ENCODE measurements at regions not wholly inside any gene's neighbourhood (a gene's known extent, or its start where the extent isn't known, plus 50 kb on each side); places are given as distances from the start of the nearest gene placed in this dataset.

DNA sequence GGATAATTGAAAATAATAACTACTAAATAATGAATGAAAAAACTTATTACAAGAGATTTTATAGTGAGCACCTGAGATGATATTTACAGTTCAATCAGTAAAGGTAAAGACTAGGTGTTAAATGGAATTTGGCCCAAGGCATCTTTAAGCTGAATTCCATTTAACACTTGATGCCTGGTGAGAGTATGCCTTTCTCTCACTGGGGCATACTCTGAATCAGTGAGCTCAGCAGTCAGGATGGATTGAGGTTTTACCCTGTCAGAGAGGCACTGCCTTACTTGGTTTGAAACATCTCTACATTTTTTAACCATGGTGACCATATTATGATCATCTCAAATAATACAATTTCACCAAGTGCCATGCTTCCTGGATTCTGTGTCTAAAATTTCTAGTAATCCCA lies 1416.3 kb downstream of the MAT2B start:
- Histone ChIP-seq H3K27me3 (no peaks in the 10 kb centered on the region), H3K27ac (no peak overlapping the region), H3K4me1 (no peaks in the 10 kb centered on the region), H3K4me3 (no peak overlapping the region), H3K36me3 (replicated peaks in 1 of 2; ENCODE audit: insufficient read depth in 1 of 2, low read depth in 2 of 2) (no peaks in the 10 kb centered on the region), H3K9me3 (no peaks in the 10 kb centered on the region)
- DNase-seq, result no peak
- TF ChIP-seq, protein P1, sequence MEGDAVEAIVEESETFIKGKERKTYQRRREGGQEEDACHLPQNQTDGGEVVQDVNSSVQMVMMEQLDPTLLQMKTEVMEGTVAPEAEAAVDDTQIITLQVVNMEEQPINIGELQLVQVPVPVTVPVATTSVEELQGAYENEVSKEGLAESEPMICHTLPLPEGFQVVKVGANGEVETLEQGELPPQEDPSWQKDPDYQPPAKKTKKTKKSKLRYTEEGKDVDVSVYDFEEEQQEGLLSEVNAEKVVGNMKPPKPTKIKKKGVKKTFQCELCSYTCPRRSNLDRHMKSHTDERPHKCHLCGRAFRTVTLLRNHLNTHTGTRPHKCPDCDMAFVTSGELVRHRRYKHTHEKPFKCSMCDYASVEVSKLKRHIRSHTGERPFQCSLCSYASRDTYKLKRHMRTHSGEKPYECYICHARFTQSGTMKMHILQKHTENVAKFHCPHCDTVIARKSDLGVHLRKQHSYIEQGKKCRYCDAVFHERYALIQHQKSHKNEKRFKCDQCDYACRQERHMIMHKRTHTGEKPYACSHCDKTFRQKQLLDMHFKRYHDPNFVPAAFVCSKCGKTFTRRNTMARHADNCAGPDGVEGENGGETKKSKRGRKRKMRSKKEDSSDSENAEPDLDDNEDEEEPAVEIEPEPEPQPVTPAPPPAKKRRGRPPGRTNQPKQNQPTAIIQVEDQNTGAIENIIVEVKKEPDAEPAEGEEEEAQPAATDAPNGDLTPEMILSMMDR (IDR thresholded peaks at IDR 0.05), result no peak
- no peak for TF ChIP-seq POLR2A (IDR thresholded peaks at IDR 0.05)
- no peak for ATAC-seq
- intact Hi-C loops (cut with DNase I), result no loop called here

DNA sequence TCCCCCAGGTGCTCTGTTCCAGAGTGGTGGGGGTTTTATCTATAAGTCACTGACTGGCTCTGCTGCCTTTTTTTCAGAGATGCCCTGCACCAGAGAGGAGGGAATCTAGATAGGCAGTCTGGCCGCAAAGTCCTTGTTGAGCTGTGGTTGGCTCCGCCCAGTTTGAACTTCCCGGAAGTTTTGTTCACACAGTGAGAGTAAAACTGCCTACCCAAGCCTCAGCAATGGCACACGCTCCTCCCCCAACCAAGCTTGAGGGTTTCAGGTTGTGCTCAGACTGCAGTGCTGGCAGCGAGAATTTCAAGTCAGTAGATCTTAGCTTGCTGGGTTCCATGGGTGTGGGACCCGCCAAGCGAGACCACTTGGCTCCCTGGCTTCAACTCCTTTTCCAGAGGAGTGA lies 1428.6 kb downstream of the MAT2B start:
- H3K9me3 ChIP-seq, result peaks cover 0 to 3% (median 0%) of the 10 kb centered on the region in 3 donors
- ATAC-seq, result no peak
- 82% methylated on average over 7 of the region's 7 CpGs for WGBS, 2 donors

DNA sequence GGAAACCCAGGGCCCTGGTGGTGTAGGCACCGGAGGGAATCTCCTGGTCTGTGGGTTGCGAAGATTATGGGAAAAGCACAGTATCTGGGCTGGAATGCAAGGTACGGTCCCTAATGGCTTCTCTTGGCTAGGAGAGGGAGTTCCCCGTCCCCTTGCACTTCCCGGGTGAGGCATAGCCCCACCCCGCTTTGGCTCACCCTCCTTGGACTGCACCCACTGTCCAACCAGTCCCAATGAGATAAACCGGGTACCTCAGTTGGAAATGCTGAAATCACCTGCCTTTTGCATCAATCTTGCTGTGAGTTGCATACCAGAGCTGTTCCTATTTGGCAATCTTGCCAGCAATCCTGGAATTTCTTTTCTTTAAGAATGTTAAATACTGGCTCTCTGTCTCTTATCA lies 1429.1 kb downstream of the MAT2B start:
- Histone ChIP-seq H3K4me3 (no peak overlapping the region), H3K36me3 (replicated peaks in 1 of 2; ENCODE audit: insufficient read depth in 1 of 2, low read depth in 2 of 2) (no peaks in the 10 kb centered on the region), H3K9me3 (no peaks in the 10 kb centered on the region), H3K27me3 (no peaks in the 10 kb centered on the region), H3K27ac (no peak overlapping the region), H3K4me1 (no peaks in the 10 kb centered on the region)
- DNase-seq (no peak), ATAC-seq (no peak)
- no peak for TF ChIP-seq POLR2A (IDR thresholded peaks at IDR 0.05)
- TF ChIP-seq, protein P1 (IDR thresholded peaks at IDR 0.05), result no peak
- intact Hi-C loops (cut with DNase I), result no loop called here
- WGBS, 2 donors, result 68 to 71% methylated on average over 7 of the region's 7 CpGs

More for the DNA sequence above, 1428.6 kb downstream of the MAT2B start:
- intact Hi-C loops (cut with DNase I), result no loop called here
- H3K27me3 ChIP-seq, result no peaks in the 10 kb centered on the region
- TF ChIP-seq, protein P1 (IDR thresholded peaks at IDR 0.05), result no peak
- no peak for TF ChIP-seq POLR2A (IDR thresholded peaks at IDR 0.05)
- no peak for DNase-seq
- H3K27ac ChIP-seq, result no peak overlapping the region
- no peaks in the 10 kb centered on the region for H3K4me1 ChIP-seq
- no peaks in the 10 kb centered on the region for H3K36me3 ChIP-seq (replicated peaks in 1 of 2; ENCODE audit: insufficient read depth in 1 of 2, low read depth in 2 of 2)
- no peak overlapping the region for H3K4me3 ChIP-seq

DNA sequence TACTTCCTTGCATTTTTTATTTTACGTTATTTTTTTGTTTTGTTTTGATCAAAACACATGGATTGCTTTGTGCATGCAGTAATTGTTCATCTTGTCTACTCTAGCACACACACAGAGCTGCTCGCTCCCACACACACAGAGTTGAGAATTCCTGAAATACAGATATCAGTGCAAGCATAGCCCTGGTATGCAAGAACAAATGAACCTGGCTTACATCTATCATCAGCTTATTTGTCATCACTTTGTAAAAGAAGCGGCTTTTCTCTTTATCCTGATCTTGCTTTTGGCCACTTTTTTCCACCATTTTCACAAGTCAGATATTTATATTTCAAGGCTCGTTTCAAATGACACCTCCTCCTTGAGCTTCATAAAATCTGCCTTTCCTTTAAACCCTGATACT lies 1435.7 kb downstream of the MAT2B start:
- no peak for ATAC-seq
- no peaks in the 10 kb centered on the region for H3K9me3 ChIP-seq
- intact Hi-C loops (cut with DNase I), result no loop called here
- H3K36me3 ChIP-seq (replicated peaks in 1 of 2; ENCODE audit: insufficient read depth in 1 of 2, low read depth in 2 of 2), result no peaks in the 10 kb centered on the region
- no peak for TF ChIP-seq POLR2A (IDR thresholded peaks at IDR 0.05)
- TF ChIP-seq, protein P1 (IDR thresholded peaks at IDR 0.05), result no peak
- H3K4me3 ChIP-seq, result no peak overlapping the region
- H3K27ac ChIP-seq, result no peak overlapping the region
- no peak for DNase-seq
- H3K27me3 ChIP-seq, result no peaks in the 10 kb centered on the region
- 41 to 50% methylated on average over 4 of the region's 4 CpGs for WGBS, 2 donors
- no peaks in the 10 kb centered on the region for H3K4me1 ChIP-seq

DNA sequence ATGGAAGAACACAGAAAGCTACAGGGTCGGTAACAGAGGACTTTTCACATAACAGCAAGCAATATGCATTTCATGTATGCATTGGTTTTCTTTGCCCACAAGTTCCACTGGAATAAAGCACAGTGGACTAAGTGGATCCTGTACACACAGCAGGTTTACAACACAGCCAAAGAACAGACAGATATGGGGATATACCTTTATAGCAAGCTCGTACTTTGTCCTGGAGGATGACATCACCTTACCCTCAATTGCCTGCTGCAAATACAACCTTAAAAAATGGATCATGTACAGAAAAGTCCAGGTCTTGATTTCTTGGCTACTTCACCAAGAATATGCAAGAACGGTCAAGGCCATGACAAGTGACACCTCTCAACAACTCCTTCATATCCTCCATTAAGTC lies 1445.5 kb downstream of the MAT2B start:
- Histone ChIP-seq H3K9me3 (no peaks in the 10 kb centered on the region), H3K27ac (no peak overlapping the region), H3K27me3 (no peaks in the 10 kb centered on the region), H3K4me3 (no peak overlapping the region), H3K36me3 (replicated peaks in 1 of 2; ENCODE audit: insufficient read depth in 1 of 2, low read depth in 2 of 2) (no peaks in the 10 kb centered on the region), H3K4me1 (no peaks in the 10 kb centered on the region)
- DNase-seq (no peak), ATAC-seq (no peak)
- intact Hi-C loops (cut with DNase I), result no loop called here
- TF ChIP-seq, protein P1 (IDR thresholded peaks at IDR 0.05), result no peak
- no peak for TF ChIP-seq POLR2A (IDR thresholded peaks at IDR 0.05)
- WGBS, 2 donors, result 68 to 76% methylated on average over 3 of the region's 3 CpGs
